Right atrium auricular region (tissue), 2 donors: ENCODE measurements at regions not wholly inside any gene's neighbourhood (a gene's known extent, or its start where the extent isn't known, plus 50 kb on each side); places are given as distances from the start of the nearest gene placed in this dataset.

ENCODE experiments used
- DNase-seq: peaks from one replicate; pipeline ENCODE4 v3.0.0-alpha.2; 2019; ENCODE audit warnings: low spot score
- H3K27ac ChIP-seq, 2 donors: fragments of 200-600 bp; sonication (generic); 1 replicate in 1 of 2; 2 replicates in 1 of 2; pipeline ENCODE4 v1.5.1; 2016 to 2019
- H3K27me3 ChIP-seq, 2 donors: fragments of 200-600 bp; sonication (generic); one replicate each; pipeline versions ENCODE4 v1.5.1 to v1.6.0; 2017 to 2019
- H3K36me3 ChIP-seq: fragments of 200-600 bp; sonication (generic); one replicate; pipeline ENCODE4 v1.5.1; 2016
- H3K4me1 ChIP-seq, 2 donors: fragments of 200-600 bp; sonication (generic); one replicate each; pipeline versions ENCODE4 v1.5.1 to v1.6.0; 2017 to 2019
- H3K4me3 ChIP-seq, 2 donors: fragments of 200-600 bp; sonication (generic); 1 replicate in 1 of 2; 2 replicates in 1 of 2; pipeline ENCODE4 v1.5.1; 2017 to 2019; ENCODE audit warnings: mild to moderate bottlenecking in 1 of 2, moderate library complexity in 1 of 2
- H3K9me3 ChIP-seq, 2 donors: fragments of 200-600 bp; sonication (generic); one replicate each; pipeline ENCODE4 v1.5.1; 2019
- CTCF ChIP-seq, 2 donors: fragments of 200-600 bp; sonication (generic); IDR thresholded peaks; one replicate each; pipeline ENCODE4 v1.5.1; 2019; ENCODE audit warnings: antibody characterized with exemption in 2 of 2

- no peaks in the 10 kb centered on the region for H3K36me3 ChIP-seq
- no peak overlapping the region for H3K4me3 ChIP-seq
- no peak overlapping the region for H3K27ac ChIP-seq
- no peak for DNase-seq
- H3K4me1 ChIP-seq = no peaks in the 10 kb centered on the region
- no peaks in the 10 kb centered on the region for H3K27me3 ChIP-seq
- no peak for TF ChIP-seq CTCF (IDR thresholded peaks at IDR 0.05)
- H3K9me3 ChIP-seq = no peaks in the 10 kb centered on the region
Measured at GRCh38 chr12:92605621-92606170, 97.1 kb upstream of the PLEKHG7 start.

GRCh38 chr12:92604786-92605185, 98.0 kb upstream of the PLEKHG7 start:
- H3K27ac ChIP-seq = peak overlapping the region in 1 of 2 donors; percentile 11
- H3K9me3 ChIP-seq = no peaks in the 10 kb centered on the region
- H3K27me3 ChIP-seq = no peaks in the 10 kb centered on the region
- TF ChIP-seq CTCF (IDR thresholded peaks at IDR 0.05) = no peak
- H3K36me3 ChIP-seq = no peaks in the 10 kb centered on the region
- no peaks in the 10 kb centered on the region for H3K4me1 ChIP-seq
- H3K4me3 ChIP-seq = no peak overlapping the region
- no peak for DNase-seq

- Histone ChIP-seq H3K9me3 (no peaks in the 10 kb centered on the region), H3K4me3 (no peak overlapping the region), H3K36me3 (no peaks in the 10 kb centered on the region), H3K27ac (no peak overlapping the region), H3K4me1 (no peaks in the 10 kb centered on the region), H3K27me3 (no peaks in the 10 kb centered on the region)
- DNase-seq = no peak
- no peak for TF ChIP-seq CTCF (IDR thresholded peaks at IDR 0.05)
Measured at GRCh38 chr12:92603741-92604432, 98.9 kb upstream of the PLEKHG7 start.

GRCh38 chr12:92602930-92603623, 99.7 kb upstream of the PLEKHG7 start:
- Histone ChIP-seq H3K36me3 (no peaks in the 10 kb centered on the region), H3K4me1 (no peaks in the 10 kb centered on the region), H3K9me3 (no peaks in the 10 kb centered on the region), H3K27me3 (no peaks in the 10 kb centered on the region), H3K4me3 (no peak overlapping the region), H3K27ac (no peak overlapping the region)
- TF ChIP-seq CTCF (IDR thresholded peaks at IDR 0.05) = no peak
- no peak for DNase-seq

GRCh38 chr12:92602476-92602875, 100.3 kb upstream of the PLEKHG7 start:
- DNase-seq = no peak
- TF ChIP-seq CTCF (IDR thresholded peaks at IDR 0.05) = no peak
- Histone ChIP-seq H3K4me3 (no peak overlapping the region), H3K36me3 (no peaks in the 10 kb centered on the region), H3K27ac (no peak overlapping the region), H3K4me1 (no peaks in the 10 kb centered on the region), H3K27me3 (no peaks in the 10 kb centered on the region), H3K9me3 (no peaks in the 10 kb centered on the region)
